ENCODE measurements at regions not wholly inside any gene's neighbourhood (a gene's known extent, or its start where the extent isn't known, plus 50 kb on each side); places are given as distances from the start of the nearest gene placed in this dataset.

GRCh38 chr13:91141543-91142061, 205.9 kb upstream of the MIR17HG start:
- no peak for ATAC-seq
- H3K9me3 Mint-ChIP-seq = no peaks in the 10 kb centered on the region
- H3K27ac Mint-ChIP-seq = no peak overlapping the region
- no peak overlapping the region for H3K4me3 Mint-ChIP-seq
- no peaks in the 10 kb centered on the region for H3K27me3 Mint-ChIP-seq (ENCODE audit: low read depth)
- no peaks in the 10 kb centered on the region for H3K36me3 Mint-ChIP-seq
- ChIA-PET CTCF (no interaction called here), POLR2A (no interaction called here)
- DNase-seq (ENCODE audit: low spot score) = no peak
- no peak for TF ChIP-seq ATF2 (CRISPR knock-in tag; IDR thresholded peaks at IDR 0.05; ENCODE audit: borderline replicate concordance, low read depth)
- TF ChIP-seq NFE2L1 (CRISPR knock-in tag; IDR thresholded peaks at IDR 0.05) = no peak
- TF ChIP-seq HMGA2 (CRISPR knock-in tag; IDR thresholded peaks at IDR 0.05) = no peak
- TF ChIP-seq USF1 (CRISPR knock-in tag; IDR thresholded peaks at IDR 0.05) = no peak
- no peak for TF ChIP-seq ZNF232 (CRISPR knock-in tag; IDR thresholded peaks at IDR 0.05)
- TF ChIP-seq ESRRA (CRISPR knock-in tag; IDR thresholded peaks at IDR 0.05; ENCODE audit: borderline replicate concordance) = no peak
- no peak for TF ChIP-seq ZNF219 (CRISPR knock-in tag; IDR thresholded peaks at IDR 0.05; ENCODE audit: borderline replicate concordance)
- no peak for TF ChIP-seq IRF1 (CRISPR knock-in tag; IDR thresholded peaks at IDR 0.05)
- TF ChIP-seq JUN (CRISPR knock-in tag; IDR thresholded peaks at IDR 0.05) = no peak
- no peak for TF ChIP-seq ZNF423 (CRISPR knock-in tag; IDR thresholded peaks at IDR 0.05)
- no peak for TF ChIP-seq TCF7 (CRISPR knock-in tag; IDR thresholded peaks at IDR 0.05; ENCODE audit: low read depth)
- no peak for TF ChIP-seq NFATC4 (CRISPR knock-in tag; IDR thresholded peaks at IDR 0.05)
- no peak for TF ChIP-seq PREB (CRISPR knock-in tag; IDR thresholded peaks at IDR 0.05; ENCODE audit: borderline replicate concordance)
- no peak for TF ChIP-seq OVOL2 (CRISPR knock-in tag; IDR thresholded peaks at IDR 0.05; ENCODE audit: borderline replicate concordance)
- no peak for TF ChIP-seq NFYB (CRISPR knock-in tag; conservative IDR thresholded peaks at IDR 0.05; ENCODE audit: low read depth)
- no peak for TF ChIP-seq RELA (CRISPR knock-in tag; IDR thresholded peaks at IDR 0.05; ENCODE audit: borderline replicate concordance)
- H3K4me1 Mint-ChIP-seq = peaks cover 46% of the 10 kb centered on the region

- no peak for TF ChIP-seq HMGA2 (CRISPR knock-in tag; IDR thresholded peaks at IDR 0.05)
- TF ChIP-seq IRF2 (CRISPR knock-in tag; IDR thresholded peaks at IDR 0.05; ENCODE audit: borderline replicate concordance, low read depth) = no peak
- no peak for TF ChIP-seq NR2C2 (CRISPR knock-in tag; IDR thresholded peaks at IDR 0.05)
- TF ChIP-seq RORB (CRISPR knock-in tag; IDR thresholded peaks at IDR 0.05) = no peak
- TF ChIP-seq MYBL2 (CRISPR knock-in tag; IDR thresholded peaks at IDR 0.05) = no peak
- no peak for TF ChIP-seq FOXK1 (CRISPR knock-in tag; IDR thresholded peaks at IDR 0.05)
- no peak for TF ChIP-seq OVOL2 (CRISPR knock-in tag; IDR thresholded peaks at IDR 0.05; ENCODE audit: borderline replicate concordance)
- no peak for TF ChIP-seq ZNF423 (CRISPR knock-in tag; IDR thresholded peaks at IDR 0.05)
- no peak for TF ChIP-seq CDX4 (CRISPR knock-in tag; IDR thresholded peaks at IDR 0.05; ENCODE audit: borderline replicate concordance)
- TF ChIP-seq SMAD3 (CRISPR knock-in tag; IDR thresholded peaks at IDR 0.05; ENCODE audit: borderline replicate concordance) = no peak
- TF ChIP-seq RELA (CRISPR knock-in tag; IDR thresholded peaks at IDR 0.05; ENCODE audit: borderline replicate concordance) = no peak
- no peak for TF ChIP-seq E2F4 (CRISPR knock-in tag; IDR thresholded peaks at IDR 0.05; ENCODE audit: borderline replicate concordance, low read depth)
- TF ChIP-seq SMAD4 (CRISPR knock-in tag; IDR thresholded peaks at IDR 0.05) = no peak
- TF ChIP-seq ETV6 (CRISPR knock-in tag; IDR thresholded peaks at IDR 0.05) = no peak
- TF ChIP-seq ZNF121 (CRISPR knock-in tag; IDR thresholded peaks at IDR 0.05) = no peak
- TF ChIP-seq KAT7 (CRISPR knock-in tag; IDR thresholded peaks at IDR 0.05; ENCODE audit: borderline replicate concordance) = no peak
- no peak for TF ChIP-seq ZNF396 (CRISPR knock-in tag; IDR thresholded peaks at IDR 0.05; ENCODE audit: borderline replicate concordance)
- no peak for TF ChIP-seq CTCF (IDR thresholded peaks at IDR 0.05)
- ChIA-PET POLR2A (no interaction called here), CTCF (interaction anchor here (1.0 kb wide), 1 partner anchor 65 kb away, joined by 3 read pairs; no protein-coding TSS in a partner anchor)
- ATAC-seq = no peak
- H3K27me3 Mint-ChIP-seq (ENCODE audit: low read depth) = no peaks in the 10 kb centered on the region
- no peaks in the 10 kb centered on the region for H3K9me3 Mint-ChIP-seq
- H3K4me3 Mint-ChIP-seq = no peak overlapping the region
- H3K36me3 Mint-ChIP-seq = no peaks in the 10 kb centered on the region
- no peak overlapping the region for H3K27ac Mint-ChIP-seq
- DNase-seq (ENCODE audit: low spot score) = no peak
- peaks cover 38% of the 10 kb centered on the region for H3K4me1 Mint-ChIP-seq
These were observed 204.9 kb upstream of the MIR17HG start for GRCh38 chr13:91142572-91142971.
